H9 (cell line): ENCODE measurements at regions not wholly inside any gene's neighbourhood (a gene's known extent, or its start where the extent isn't known, plus 50 kb on each side); places are given as distances from the start of the nearest gene placed in this dataset.

Experiments used
- DNase-seq: peaks from one replicate; pipeline ENCODE4 v3.0.0-alpha.2; 2017
- H2AFZ ChIP-seq: one replicate; pipeline ENCODE4 v1.6.1; 2013; ENCODE audit warnings: mild to moderate bottlenecking, low read length, control low read depth, moderate library complexity
- H2AK5ac ChIP-seq: 2 replicates; pipeline ENCODE4 v1.6.1; 2013; ENCODE audit warnings: low read length, control low read depth, mixed read lengths; ENCODE audit not compliant: insufficient read length
- H2BK120ac ChIP-seq: one replicate; pipeline ENCODE4 v1.6.1; 2013; ENCODE audit warnings: low read depth, mild to moderate bottlenecking, low read length, control low read depth, inconsistent platforms; ENCODE audit not compliant: poor library complexity, severe bottlenecking
- H2BK12ac ChIP-seq: 2 replicates; pipeline ENCODE4 v1.6.1; 2013; ENCODE audit warnings: low read length, control low read depth, mixed read lengths, low read depth; ENCODE audit not compliant: insufficient read length
- H2BK15ac ChIP-seq: 2 replicates; pipeline ENCODE4 v1.6.1; 2013; ENCODE audit warnings: low read depth, low read length, control low read depth
- H2BK20ac ChIP-seq: one replicate; pipeline ENCODE4 v1.6.1; 2013; ENCODE audit warnings: low read depth, mild to moderate bottlenecking, low read length, control low read depth, inconsistent platforms; ENCODE audit not compliant: poor library complexity, severe bottlenecking
- H2BK5ac ChIP-seq: 2 replicates; pipeline ENCODE4 v1.6.1; 2013; ENCODE audit warnings: low read length, control low read depth, mixed read lengths; ENCODE audit not compliant: insufficient read length
- H3K14ac ChIP-seq: 2 replicates; pipeline ENCODE4 v1.6.1; 2013; ENCODE audit warnings: low read length, control low read depth; ENCODE audit not compliant: insufficient read depth
- H3K18ac ChIP-seq: 2 replicates; pipeline ENCODE4 v1.6.1; 2013; ENCODE audit warnings: low read depth, mild to moderate bottlenecking, mixed read lengths, low read length, control low read depth; ENCODE audit not compliant: insufficient read length
- H3K23ac ChIP-seq: 2 replicates; pipeline ENCODE4 v1.6.1; 2013; ENCODE audit warnings: low read length, control low read depth, mixed read lengths, low read depth; ENCODE audit not compliant: insufficient read length
- H3K23me2 ChIP-seq: 2 replicates; pipeline ENCODE4 v1.6.1; 2013; ENCODE audit warnings: low read depth, mild to moderate bottlenecking, mixed read lengths, low read length, control low read depth; ENCODE audit not compliant: insufficient read length, poor library complexity, severe bottlenecking
- H3K27ac ChIP-seq: 2 replicates; pipeline ENCODE4 v1.5.1; 2013; ENCODE audit warnings: low read length, control low read depth, mixed read lengths, low read depth; ENCODE audit not compliant: insufficient read length
- H3K27me3 ChIP-seq: 2 replicates; pipeline ENCODE4 v1.6.1; 2013; ENCODE audit warnings: low read length, control low read depth, inconsistent platforms; ENCODE audit not compliant: insufficient read depth
- H3K4ac ChIP-seq: 2 replicates; pipeline ENCODE4 v1.6.1; 2013; ENCODE audit warnings: low read depth, mild to moderate bottlenecking, control low read depth, inconsistent platforms, low read length, moderate library complexity
- H3K4me1 ChIP-seq: 2 replicates; pipeline ENCODE4 v1.6.1; 2013; ENCODE audit warnings: low read length, control low read depth, inconsistent platforms; ENCODE audit not compliant: insufficient read depth
- H3K4me2 ChIP-seq: 2 replicates; pipeline ENCODE4 v1.6.1; 2013; ENCODE audit warnings: low read length, control low read depth, mixed read lengths; ENCODE audit not compliant: insufficient read length, insufficient read depth
- H3K56ac ChIP-seq: 2 replicates; pipeline ENCODE4 v1.6.1; 2013; ENCODE audit warnings: low read depth, mild to moderate bottlenecking, mixed read lengths, low read length, control low read depth; ENCODE audit not compliant: insufficient read length
- H3K79me1 ChIP-seq: 2 replicates; pipeline ENCODE4 v1.6.1; 2013; ENCODE audit warnings: low read depth, mild to moderate bottlenecking, moderate library complexity, low read length, control low read depth, inconsistent platforms; ENCODE audit not compliant: insufficient read depth, poor library complexity, severe bottlenecking
- H3K79me2 ChIP-seq: 2 replicates; pipeline ENCODE4 v1.6.1; 2013; ENCODE audit warnings: low read length, control low read depth, inconsistent platforms; ENCODE audit not compliant: insufficient read depth
- H3K9ac ChIP-seq: 2 replicates; pipeline ENCODE4 v1.6.1; 2013; ENCODE audit warnings: low read length, control low read depth, mixed read lengths; ENCODE audit not compliant: insufficient read length; ENCODE audit errors: extremely low read depth
- H3K9me3 ChIP-seq: one replicate; pipeline ENCODE4 v1.6.1; 2013; ENCODE audit warnings: low read depth, low read length, inconsistent platforms; ENCODE audit not compliant: control insufficient read depth
- H3T11ph ChIP-seq: one replicate; pipeline ENCODE4 v1.6.1; 2013; ENCODE audit warnings: mild to moderate bottlenecking, low read length, control low read depth, inconsistent platforms
- H4K20me1 ChIP-seq: one replicate; pipeline ENCODE4 v1.6.1; 2013; ENCODE audit not compliant: control insufficient read depth, insufficient read length, insufficient read depth
- H4K5ac ChIP-seq: 2 replicates; pipeline ENCODE4 v1.6.1; 2013; ENCODE audit warnings: low read depth, mild to moderate bottlenecking, mixed read lengths, low read length, control low read depth; ENCODE audit not compliant: insufficient read length
- H4K8ac ChIP-seq: replicated peaks from 2 replicates; pipeline ENCODE4 v1.6.1; 2013; ENCODE audit warnings: low read length, control low read depth, mixed read lengths, low read depth; ENCODE audit not compliant: insufficient read length
- H4K91ac ChIP-seq: 2 replicates; pipeline ENCODE4 v1.6.1; 2013; ENCODE audit warnings: low read depth, mild to moderate bottlenecking, moderate library complexity, mixed read lengths, low read length, control low read depth; ENCODE audit not compliant: insufficient read length
- H3K27ac Mint-ChIP-seq, 3 experiments: 2 replicates in 2 of 3; 3 replicates in 1 of 3; pipeline ENCODE4 v1.8.0; 2020 to 2021; ENCODE audit warnings: mixed read lengths in 3 of 3, mild to moderate bottlenecking in 1 of 3, moderate library complexity in 1 of 3
- H3K27me3 Mint-ChIP-seq: 2 replicates; pipeline ENCODE4 v1.8.0; 2021; ENCODE audit warnings: low read depth, mild to moderate bottlenecking, moderate library complexity, mixed read lengths
- H3K36me3 Mint-ChIP-seq, 3 experiments: 2 replicates in 2 of 3; 3 replicates in 1 of 3; pipeline ENCODE4 v1.8.0; 2020 to 2021; ENCODE audit warnings: low read depth in 3 of 3, mixed read lengths in 3 of 3; ENCODE audit not compliant: insufficient read depth in 1 of 3
- H3K4me1 Mint-ChIP-seq, 2 experiments: 2 replicates each; pipeline ENCODE4 v1.8.0; 2020; ENCODE audit warnings: mixed read lengths in 2 of 2
- H3K4me3 Mint-ChIP-seq, 2 experiments: 2 replicates in 1 of 2; 3 replicates in 1 of 2; pipeline ENCODE4 v1.8.0; 2020 to 2021; ENCODE audit warnings: mild to moderate bottlenecking in 2 of 2, mixed read lengths in 2 of 2, moderate library complexity in 1 of 2
- H3K9me3 Mint-ChIP-seq, 2 experiments: 2 replicates in 1 of 2; 3 replicates in 1 of 2; pipeline ENCODE4 v1.8.0; 2020; ENCODE audit warnings: mild to moderate bottlenecking in 2 of 2, mixed read lengths in 2 of 2, moderate library complexity in 1 of 2
- WGBS: extraction: QIAGEN DNeasy Blood & Tissue Kit; methylation state at CpG from one replicate; pipeline ENCODE4 v1.1.7; 2013; ENCODE audit warnings: missing lambda C conversion rate, low lambda C conversion rate, mixed read lengths; ENCODE audit not compliant: insufficient read length; ENCODE audit errors: extremely low coverage; 5-methylcytosine and 5-hydroxymethylcytosine counted together
- TF ChIP-seq, protein P1 (sequence below): fragments of 200-600 bp; sonication (generic); conservative IDR thresholded peaks from 3 replicates; pipeline ENCODE4 v1.8.0; 2021; ENCODE audit warnings: antibody characterized with exemption, mild to moderate bottlenecking

DNA sequence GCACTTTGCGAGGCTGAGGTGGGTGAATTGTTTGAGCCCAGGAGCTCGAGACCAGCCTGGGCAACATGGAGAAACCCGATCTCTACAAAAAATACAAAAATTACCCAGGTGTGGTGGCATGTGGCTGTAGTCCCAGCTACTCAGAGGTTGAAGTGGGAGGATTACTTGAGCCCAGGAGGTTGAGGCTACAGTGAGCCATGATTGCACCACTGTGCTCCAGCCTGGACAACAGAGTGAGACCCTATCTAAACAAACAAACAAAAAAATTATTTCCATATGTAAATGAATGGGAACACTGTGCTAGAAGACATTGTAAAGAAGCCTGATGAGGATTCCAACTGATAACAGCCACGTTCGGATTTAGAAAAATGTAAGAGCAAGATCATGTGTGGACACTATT is 154.2 kb downstream of the ZFP64 start:
- H3T11ph ChIP-seq = no peak overlapping the region
- H3K9me3 ChIP-seq = no peaks in the 10 kb centered on the region
- no peaks in the 10 kb centered on the region for H3K79me1 ChIP-seq
- no peaks in the 10 kb centered on the region for H3K23me2 ChIP-seq
- no peak overlapping the region for H3K9ac ChIP-seq
- H3K79me2 ChIP-seq = no peaks in the 10 kb centered on the region
- H3K18ac ChIP-seq = no peak overlapping the region
- WGBS = no CpG with 5 or more reads among the region's 5 CpGs
- TF ChIP-seq, protein P1, sequence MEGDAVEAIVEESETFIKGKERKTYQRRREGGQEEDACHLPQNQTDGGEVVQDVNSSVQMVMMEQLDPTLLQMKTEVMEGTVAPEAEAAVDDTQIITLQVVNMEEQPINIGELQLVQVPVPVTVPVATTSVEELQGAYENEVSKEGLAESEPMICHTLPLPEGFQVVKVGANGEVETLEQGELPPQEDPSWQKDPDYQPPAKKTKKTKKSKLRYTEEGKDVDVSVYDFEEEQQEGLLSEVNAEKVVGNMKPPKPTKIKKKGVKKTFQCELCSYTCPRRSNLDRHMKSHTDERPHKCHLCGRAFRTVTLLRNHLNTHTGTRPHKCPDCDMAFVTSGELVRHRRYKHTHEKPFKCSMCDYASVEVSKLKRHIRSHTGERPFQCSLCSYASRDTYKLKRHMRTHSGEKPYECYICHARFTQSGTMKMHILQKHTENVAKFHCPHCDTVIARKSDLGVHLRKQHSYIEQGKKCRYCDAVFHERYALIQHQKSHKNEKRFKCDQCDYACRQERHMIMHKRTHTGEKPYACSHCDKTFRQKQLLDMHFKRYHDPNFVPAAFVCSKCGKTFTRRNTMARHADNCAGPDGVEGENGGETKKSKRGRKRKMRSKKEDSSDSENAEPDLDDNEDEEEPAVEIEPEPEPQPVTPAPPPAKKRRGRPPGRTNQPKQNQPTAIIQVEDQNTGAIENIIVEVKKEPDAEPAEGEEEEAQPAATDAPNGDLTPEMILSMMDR = no peak
- no peak overlapping the region for H2AK5ac ChIP-seq
- H2BK5ac ChIP-seq = no peak overlapping the region
- no peak overlapping the region for H4K8ac ChIP-seq
- Mint-ChIP-seq H3K9me3 (no peaks in the 10 kb centered on the region), H3K27ac (no peak overlapping the region), H3K27me3 (no peaks in the 10 kb centered on the region), H3K4me1 (peaks cover 19 to 24% of the 10 kb centered on the region in 2 experiments), H3K4me3 (no peak overlapping the region), H3K36me3 (no peaks in the 10 kb centered on the region)
- no peak overlapping the region for H3K23ac ChIP-seq
- no peak overlapping the region for H3K14ac ChIP-seq
- no peaks in the 10 kb centered on the region for H3K27me3 ChIP-seq
- no peak overlapping the region for H2AFZ ChIP-seq
- H4K5ac ChIP-seq = no peak overlapping the region
- no peak overlapping the region for H2BK12ac ChIP-seq
- no peak overlapping the region for H4K91ac ChIP-seq
- no peaks in the 10 kb centered on the region for H3K4me1 ChIP-seq
- H3K27ac ChIP-seq = no peak overlapping the region
- no peak overlapping the region for H3K56ac ChIP-seq
- no peaks in the 10 kb centered on the region for H4K20me1 ChIP-seq
- no peak overlapping the region for H3K4me2 ChIP-seq
- DNase-seq = no peak
- H3K4ac ChIP-seq = no peak overlapping the region
- no peak overlapping the region for H2BK120ac ChIP-seq
- H2BK20ac ChIP-seq = no peak overlapping the region
- H2BK15ac ChIP-seq = no peak overlapping the region
